ENCODE measurements at regions not wholly inside any gene's neighbourhood (a gene's known extent, or its start where the extent isn't known, plus 50 kb on each side); places are given as distances from the start of the nearest gene placed in this dataset.

DNA sequence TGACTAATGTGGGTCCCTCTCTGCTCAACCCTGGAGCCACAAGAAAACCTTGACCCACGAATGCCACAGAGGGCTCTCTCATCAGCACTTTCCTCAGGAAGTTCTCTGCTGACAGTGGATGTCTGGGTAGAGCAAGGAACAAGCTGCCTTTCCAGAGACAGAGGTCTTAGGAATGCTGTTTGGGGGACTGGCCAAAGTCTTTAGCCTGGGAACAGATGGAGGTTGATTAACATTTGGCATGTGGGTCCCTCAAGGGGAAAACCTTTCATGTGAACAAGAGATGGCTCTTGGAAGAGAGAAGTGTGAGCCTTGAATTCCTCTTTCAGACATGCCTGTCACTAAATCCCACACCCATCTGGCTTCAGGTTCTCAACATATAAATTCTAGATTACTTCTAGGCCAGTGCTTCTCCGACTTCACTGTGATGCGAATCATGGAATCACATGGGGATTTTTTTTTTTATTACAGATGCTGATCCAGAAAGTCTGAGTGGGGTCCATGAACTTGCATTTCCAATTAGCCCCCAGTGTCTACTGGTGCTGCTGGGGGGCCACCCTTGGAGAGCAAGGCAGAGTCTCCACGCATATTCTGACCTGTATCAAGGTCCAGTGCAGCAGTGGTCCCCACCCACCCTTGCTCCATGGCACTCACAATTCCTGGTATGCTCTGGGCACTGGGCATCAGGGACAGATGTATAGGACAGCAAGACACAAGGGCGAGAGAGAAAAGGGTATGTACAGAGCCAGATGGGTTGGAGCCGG is 360.4 kb downstream of the CXCL12 start:
- no peak for TF ChIP-seq TAF1 (IDR thresholded peaks at IDR 0.05; ENCODE audit: borderline replicate concordance, insufficient read depth, low read length)
- TF ChIP-seq POLR2AphosphoS5 (IDR thresholded peaks at IDR 0.05; ENCODE audit: low read depth, low read length), result no peak
- TF ChIP-seq, protein P1, sequence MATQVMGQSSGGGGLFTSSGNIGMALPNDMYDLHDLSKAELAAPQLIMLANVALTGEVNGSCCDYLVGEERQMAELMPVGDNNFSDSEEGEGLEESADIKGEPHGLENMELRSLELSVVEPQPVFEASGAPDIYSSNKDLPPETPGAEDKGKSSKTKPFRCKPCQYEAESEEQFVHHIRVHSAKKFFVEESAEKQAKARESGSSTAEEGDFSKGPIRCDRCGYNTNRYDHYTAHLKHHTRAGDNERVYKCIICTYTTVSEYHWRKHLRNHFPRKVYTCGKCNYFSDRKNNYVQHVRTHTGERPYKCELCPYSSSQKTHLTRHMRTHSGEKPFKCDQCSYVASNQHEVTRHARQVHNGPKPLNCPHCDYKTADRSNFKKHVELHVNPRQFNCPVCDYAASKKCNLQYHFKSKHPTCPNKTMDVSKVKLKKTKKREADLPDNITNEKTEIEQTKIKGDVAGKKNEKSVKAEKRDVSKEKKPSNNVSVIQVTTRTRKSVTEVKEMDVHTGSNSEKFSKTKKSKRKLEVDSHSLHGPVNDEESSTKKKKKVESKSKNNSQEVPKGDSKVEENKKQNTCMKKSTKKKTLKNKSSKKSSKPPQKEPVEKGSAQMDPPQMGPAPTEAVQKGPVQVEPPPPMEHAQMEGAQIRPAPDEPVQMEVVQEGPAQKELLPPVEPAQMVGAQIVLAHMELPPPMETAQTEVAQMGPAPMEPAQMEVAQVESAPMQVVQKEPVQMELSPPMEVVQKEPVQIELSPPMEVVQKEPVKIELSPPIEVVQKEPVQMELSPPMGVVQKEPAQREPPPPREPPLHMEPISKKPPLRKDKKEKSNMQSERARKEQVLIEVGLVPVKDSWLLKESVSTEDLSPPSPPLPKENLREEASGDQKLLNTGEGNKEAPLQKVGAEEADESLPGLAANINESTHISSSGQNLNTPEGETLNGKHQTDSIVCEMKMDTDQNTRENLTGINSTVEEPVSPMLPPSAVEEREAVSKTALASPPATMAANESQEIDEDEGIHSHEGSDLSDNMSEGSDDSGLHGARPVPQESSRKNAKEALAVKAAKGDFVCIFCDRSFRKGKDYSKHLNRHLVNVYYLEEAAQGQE (IDR thresholded peaks at IDR 0.05; ENCODE audit: insufficient read depth in 1 of 2, low read depth in 2 of 2, low read length in 2 of 2), result no peak
